OCI-LY7 (cell line): ENCODE measurements at regions not wholly inside any gene's neighbourhood (a gene's known extent, or its start where the extent isn't known, plus 50 kb on each side); places are given as distances from the start of the nearest gene placed in this dataset.

Source experiments
- BruUV-seq: library from RNA; stranded (reverse); fragments of 400-500 nt; replicated peaks from 2 replicates; lab custom pipeline; 2021; lab: Mats Ljungman, UMichigan
- CTCF ChIA-PET: fragments of 300-600 bp; sonication (Branson Sonifier 250); formaldehyde crosslinking; loops from one replicate; lab custom pipeline; 2022; ENCODE audit warnings: antibody characterized with exemption; ENCODE audit not compliant: unreplicated experiment; lab: Charles Lee
- POLR2A ChIA-PET: fragments of 300-600 bp; sonication (Branson Sonifier 250); formaldehyde crosslinking; loops from one replicate; lab custom pipeline; 2022; ENCODE audit warnings: antibody characterized with exemption; lab: Charles Lee
- DNase-seq: peaks from one replicate; pipeline ENCODE4 v3.0.0-alpha.2; 2015; ENCODE audit warnings: low spot score
- H2AFZ ChIP-seq: fragments of 200-600 bp; sonication (generic), shearing (Covaris generic); 2 replicates; pipeline ENCODE4 v1.6.1; 2014; ENCODE audit warnings: mild to moderate bottlenecking, antibody characterized with exemption, low read length, moderate library complexity
- H3K27ac ChIP-seq: fragments of 200-600 bp; sonication (generic); 2 replicates; pipeline ENCODE4 v1.5.1; 2014; ENCODE audit warnings: mixed run types, low read depth, mild to moderate bottlenecking, moderate library complexity, low read length, inconsistent platforms; ENCODE audit not compliant: poor library complexity, severe bottlenecking
- H3K36me3 ChIP-seq: fragments of 200-600 bp; sonication (generic); 2 replicates; pipeline ENCODE4 v1.6.1; 2014; ENCODE audit warnings: mild to moderate bottlenecking, antibody characterized with exemption, low read length, moderate library complexity, mixed read lengths; ENCODE audit not compliant: insufficient read depth
- H3K4me1 ChIP-seq: fragments of 200-600 bp; sonication (generic); 2 replicates; pipeline ENCODE4 v1.5.1; 2014; ENCODE audit warnings: mild to moderate bottlenecking, low read length; ENCODE audit not compliant: insufficient read depth, poor library complexity, severe bottlenecking
- H3K4me2 ChIP-seq: fragments of 200-600 bp; sonication (generic); 2 replicates; pipeline ENCODE4 v1.6.1; 2014; ENCODE audit warnings: mild to moderate bottlenecking, low read length
- H3K4me3 ChIP-seq: fragments of 200-600 bp; sonication (generic); 2 replicates; pipeline ENCODE4 v1.5.1; 2014; ENCODE audit warnings: mild to moderate bottlenecking, low read depth, low read length; ENCODE audit not compliant: poor library complexity, severe bottlenecking
- H3K79me2 ChIP-seq: fragments of 200-600 bp; sonication (generic); 2 replicates; pipeline ENCODE4 v1.6.1; 2016; ENCODE audit warnings: low read depth, mild to moderate bottlenecking, low read length, moderate library complexity, mixed read lengths; ENCODE audit not compliant: insufficient read depth
- H3K9me2 ChIP-seq: fragments of 200-600 bp; sonication (generic); 2 replicates; pipeline ENCODE4 v1.6.1; 2016; ENCODE audit warnings: mild to moderate bottlenecking, low read length, mixed read lengths; ENCODE audit not compliant: insufficient read depth
- H3K9me3 ChIP-seq: fragments of 200-600 bp; sonication (generic); 2 replicates; pipeline ENCODE4 v1.6.1; 2014; ENCODE audit warnings: mild to moderate bottlenecking, mixed run types, low read length, mixed read lengths
- H4K20me1 ChIP-seq: fragments of 200-600 bp; sonication (generic); 2 replicates; pipeline ENCODE4 v1.6.1; 2014; ENCODE audit warnings: mild to moderate bottlenecking, antibody characterized with exemption, low read length, moderate library complexity, mixed read lengths; ENCODE audit not compliant: insufficient read depth
- EZH2phosphoT487 ChIP-seq: fragments of 200-600 bp; sonication (generic); IDR thresholded peaks from 2 replicates; pipeline ENCODE4 v1.6.1; 2018; ENCODE audit warnings: low read depth, borderline replicate concordance, mild to moderate bottlenecking, mixed run types, antibody characterized with exemption, low read length, moderate library complexity, mixed read lengths
- intact Hi-C: fragments of 100-400 bp; cut with micrococcal nuclease; formaldehyde crosslinking; loops from one replicate; pipeline ENCODE4 v1.10.0; 2022; ENCODE audit not compliant: unreplicated experiment
- TF ChIP-seq, protein P1 (sequence below): fragments of 200-600 bp; sonication (generic); conservative IDR thresholded peaks from 2 replicates; pipeline ENCODE4 v1.5.1; 2014; ENCODE audit warnings: mild to moderate bottlenecking, antibody characterized with exemption, low read length, moderate library complexity, mixed read lengths

DNA sequence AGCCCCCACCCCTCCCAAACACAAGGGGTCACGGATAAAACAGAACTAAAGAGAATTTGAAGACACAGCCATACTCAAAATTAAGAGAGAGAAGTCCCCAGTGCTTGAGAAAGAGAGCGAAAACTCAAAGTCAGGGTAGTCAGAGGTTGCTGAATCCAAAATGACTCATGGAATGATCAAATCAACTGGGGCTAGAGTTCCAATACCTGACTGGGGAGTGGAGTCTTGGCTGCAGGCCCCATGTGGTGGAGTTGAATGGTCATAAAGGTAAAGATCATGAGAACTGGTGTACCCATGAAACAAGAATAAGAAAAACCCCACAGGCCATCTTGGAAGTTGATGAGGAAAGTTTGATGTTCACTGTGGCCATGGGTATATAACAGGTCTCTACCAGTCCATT lies 84.5 kb upstream of the LRRN2 start:
- H3K79me2 ChIP-seq = no peaks in the 10 kb centered on the region
- H3K9me3 ChIP-seq = no peaks in the 10 kb centered on the region
- no peak overlapping the region for H3K27ac ChIP-seq
- DNase-seq = no peak
- H2AFZ ChIP-seq = no peak overlapping the region
- no peak overlapping the region for H3K4me2 ChIP-seq
- intact Hi-C loops = no loop called here
- CTCF ChIA-PET = no interaction called here
- H3K4me1 ChIP-seq = no peaks in the 10 kb centered on the region
- POLR2A ChIA-PET = interaction anchor here (0.6 to 0.7 kb wide), 2 partner anchors 28 to 1095 kb away, joined by 3 read pairs; no protein-coding TSS in a partner anchor
- no peak for TF ChIP-seq EZH2phosphoT487
- TF ChIP-seq, protein P1, sequence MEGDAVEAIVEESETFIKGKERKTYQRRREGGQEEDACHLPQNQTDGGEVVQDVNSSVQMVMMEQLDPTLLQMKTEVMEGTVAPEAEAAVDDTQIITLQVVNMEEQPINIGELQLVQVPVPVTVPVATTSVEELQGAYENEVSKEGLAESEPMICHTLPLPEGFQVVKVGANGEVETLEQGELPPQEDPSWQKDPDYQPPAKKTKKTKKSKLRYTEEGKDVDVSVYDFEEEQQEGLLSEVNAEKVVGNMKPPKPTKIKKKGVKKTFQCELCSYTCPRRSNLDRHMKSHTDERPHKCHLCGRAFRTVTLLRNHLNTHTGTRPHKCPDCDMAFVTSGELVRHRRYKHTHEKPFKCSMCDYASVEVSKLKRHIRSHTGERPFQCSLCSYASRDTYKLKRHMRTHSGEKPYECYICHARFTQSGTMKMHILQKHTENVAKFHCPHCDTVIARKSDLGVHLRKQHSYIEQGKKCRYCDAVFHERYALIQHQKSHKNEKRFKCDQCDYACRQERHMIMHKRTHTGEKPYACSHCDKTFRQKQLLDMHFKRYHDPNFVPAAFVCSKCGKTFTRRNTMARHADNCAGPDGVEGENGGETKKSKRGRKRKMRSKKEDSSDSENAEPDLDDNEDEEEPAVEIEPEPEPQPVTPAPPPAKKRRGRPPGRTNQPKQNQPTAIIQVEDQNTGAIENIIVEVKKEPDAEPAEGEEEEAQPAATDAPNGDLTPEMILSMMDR = no peak
- H3K36me3 ChIP-seq = no peaks in the 10 kb centered on the region
- H4K20me1 ChIP-seq = no peaks in the 10 kb centered on the region
- H3K9me2 ChIP-seq = no peaks in the 10 kb centered on the region
- BruUV-seq = no TSS peak
- no peak overlapping the region for H3K4me3 ChIP-seq

DNA sequence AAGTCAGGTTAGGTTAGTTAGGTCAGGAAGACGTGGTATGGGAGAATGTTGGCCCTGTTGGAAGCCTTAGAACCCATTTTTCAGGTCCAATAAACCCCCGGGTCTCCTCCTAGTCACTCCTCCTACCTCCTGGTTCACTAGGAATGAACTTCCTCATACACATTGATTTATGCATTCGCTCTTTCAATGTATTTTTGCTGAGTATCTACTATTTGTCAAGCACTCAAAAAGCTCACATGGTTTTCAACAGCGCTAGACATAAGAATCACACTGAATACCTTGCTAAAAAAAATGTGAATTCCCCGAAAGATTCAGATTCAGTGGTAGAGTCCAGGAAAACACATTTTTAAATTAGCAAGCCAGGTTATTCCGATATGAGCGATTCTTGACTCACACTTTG lies 85.8 kb upstream of the LRRN2 start:
- H3K9me3 ChIP-seq = no peaks in the 10 kb centered on the region
- no peak overlapping the region for H3K27ac ChIP-seq
- ChIA-PET POLR2A (interaction anchor here (0.6 to 1.2 kb wide), 2 partner anchors 8 to 17 kb away, joined by 3 to 4 read pairs; no protein-coding TSS in a partner anchor), CTCF (no interaction called here)
- no TSS peak for BruUV-seq
- no peaks in the 10 kb centered on the region for H3K36me3 ChIP-seq
- H3K4me2 ChIP-seq = no peak overlapping the region
- intact Hi-C loops = no loop called here
- DNase-seq = no peak
- H2AFZ ChIP-seq = no peak overlapping the region
- H3K4me1 ChIP-seq = no peaks in the 10 kb centered on the region
- no peaks in the 10 kb centered on the region for H3K79me2 ChIP-seq
- no peaks in the 10 kb centered on the region for H3K9me2 ChIP-seq
- no peak for TF ChIP-seq EZH2phosphoT487
- TF ChIP-seq, protein P1 = no peak
- no peaks in the 10 kb centered on the region for H4K20me1 ChIP-seq
- no peak overlapping the region for H3K4me3 ChIP-seq

DNA sequence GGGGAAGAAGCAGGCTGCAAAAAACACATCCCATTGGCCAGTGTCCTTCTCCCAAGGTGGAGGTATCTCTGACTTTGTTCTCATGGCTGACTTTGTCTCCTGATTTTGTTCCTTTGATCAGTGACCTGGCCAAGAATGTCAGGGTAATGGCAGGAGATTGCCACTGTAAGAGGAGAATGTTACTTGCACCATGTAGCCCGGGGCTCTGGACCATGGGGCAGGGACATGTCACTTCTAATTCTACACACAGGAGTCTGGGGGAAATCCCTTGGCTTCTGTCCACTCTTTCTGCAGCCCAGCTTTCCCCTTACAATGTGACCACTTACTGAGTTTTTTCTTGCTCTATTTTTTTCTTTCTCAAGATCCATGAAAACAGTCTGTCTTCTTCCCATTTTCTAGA lies 87.7 kb upstream of the LRRN2 start:
- TF ChIP-seq EZH2phosphoT487 = no peak
- TF ChIP-seq, protein P1 = no peak
- DNase-seq = no peak

More for the DNA sequence above, 87.7 kb upstream of the LRRN2 start:
- no peak overlapping the region for H3K27ac ChIP-seq
- H3K36me3 ChIP-seq = no peaks in the 10 kb centered on the region
- H3K79me2 ChIP-seq = no peaks in the 10 kb centered on the region
- intact Hi-C loops = no loop called here
- no peak overlapping the region for H2AFZ ChIP-seq
- no peaks in the 10 kb centered on the region for H3K4me1 ChIP-seq
- H3K9me2 ChIP-seq = no peaks in the 10 kb centered on the region
- BruUV-seq = no TSS peak
- no peaks in the 10 kb centered on the region for H3K9me3 ChIP-seq
- H4K20me1 ChIP-seq = no peaks in the 10 kb centered on the region
- ChIA-PET POLR2A (interaction anchor here (0.7 kb wide), 1 partner anchor 177 kb away, joined by 3 read pairs; no protein-coding TSS in a partner anchor), CTCF (no interaction called here)
- no peak overlapping the region for H3K4me3 ChIP-seq
- no peak overlapping the region for H3K4me2 ChIP-seq
